Esophagus muscularis mucosa (tissue), 3 donors: ENCODE measurements at regions not wholly inside any gene's neighbourhood (a gene's known extent, or its start where the extent isn't known, plus 50 kb on each side); places are given as distances from the start of the nearest gene placed in this dataset.

Experiments used
- CTCF ChIP-seq, 3 experiments: fragments of 200-600 bp in 2 of 3; fragments of 450-650 bp in 1 of 3; sonication (generic) in 2 of 3; IDR thresholded peaks; one replicate each; pipeline ENCODE4 v1.5.1; 2017 to 2019; ENCODE audit warnings: antibody characterized with exemption in 3 of 3, mild to moderate bottlenecking in 2 of 3, moderate library complexity in 1 of 3
- POLR2AphosphoS5 ChIP-seq, 2 donors: sonication (generic); formaldehyde crosslinking; IDR thresholded peaks; one replicate each; pipeline ENCODE4 v1.6.1; 2017; ENCODE audit warnings: antibody characterized with exemption in 2 of 2

GRCh38 chr13:42485272-42485671 is 88.7 kb upstream of the TNFSF11 start:
- no peak for TF ChIP-seq CTCF (IDR thresholded peaks at IDR 0.05)
- TF ChIP-seq POLR2AphosphoS5 (IDR thresholded peaks at IDR 0.05): no peak
